CD4-positive, alpha-beta memory T cell (primary cell): ENCODE measurements at regions not wholly inside any gene's neighbourhood (a gene's known extent, or its start where the extent isn't known, plus 50 kb on each side); places are given as distances from the start of the nearest gene placed in this dataset.

Source experiments
- CTCF ChIA-PET: fragments of 350-600 bp; sonication (Branson Sonifier 250); formaldehyde crosslinking; loops from one replicate; lab custom pipeline; 2021; ENCODE audit warnings: inconsistent platforms; ENCODE audit not compliant: partially characterized antibody; lab: Charles Lee
- POLR2A ChIA-PET: fragments of 350-600 bp; sonication (Branson Sonifier 250); formaldehyde crosslinking; loops from one replicate; lab custom pipeline; 2021; ENCODE audit not compliant: partially characterized antibody; lab: Charles Lee
- DNase-seq, 5 donors: peaks; one replicate each; pipeline versions ENCODE4 v3.0.0 to v3.0.0-alpha.2; 2020 to 2022; ENCODE audit warnings: mixed read lengths in 1 of 5
- H3K27ac ChIP-seq: one replicate; pipeline ENCODE4 v1.7.0; 2013; ENCODE audit warnings: low read depth, low read length
- H3K27me3 ChIP-seq: 2 replicates; pipeline ENCODE4 v1.7.0; 2013; ENCODE audit warnings: mild to moderate bottlenecking, low read length, moderate library complexity; ENCODE audit not compliant: insufficient read depth
- H3K36me3 ChIP-seq: 2 replicates; pipeline ENCODE4 v1.7.0; 2013; ENCODE audit warnings: mild to moderate bottlenecking, low read length, moderate library complexity; ENCODE audit not compliant: insufficient read depth
- H3K4me1 ChIP-seq: 2 replicates; pipeline ENCODE4 v1.7.0; 2013; ENCODE audit warnings: mild to moderate bottlenecking, low read length, moderate library complexity; ENCODE audit not compliant: insufficient read depth
- H3K4me3 ChIP-seq, 2 donors: one replicate each; pipeline ENCODE4 v1.7.0; 2013; ENCODE audit warnings: low read length in 2 of 2, mild to moderate bottlenecking in 1 of 2
- H3K9me3 ChIP-seq, 2 donors: one replicate each; pipeline ENCODE4 v1.7.0; 2013; ENCODE audit warnings: low read length in 2 of 2, control low read depth in 1 of 2; ENCODE audit not compliant: control insufficient read depth in 1 of 2
- H3K27ac Mint-ChIP-seq, 7 donors: one replicate each; pipeline ENCODE4 v1.8.0; 2020 to 2021; ENCODE audit warnings: mixed read lengths in 7 of 7, mild to moderate bottlenecking in 6 of 7, inconsistent platforms in 3 of 7, moderate library complexity in 3 of 7
- H3K27me3 Mint-ChIP-seq, 2 donors: one replicate each; pipeline ENCODE4 v1.8.0; 2020 to 2021; ENCODE audit warnings: mixed read lengths in 2 of 2
- H3K36me3 Mint-ChIP-seq, 2 donors: one replicate each; pipeline ENCODE4 v1.8.0; 2020 to 2021; ENCODE audit warnings: mixed read lengths in 2 of 2, inconsistent platforms in 1 of 2, mild to moderate bottlenecking in 1 of 2
- H3K4me1 Mint-ChIP-seq, 4 donors: one replicate each; pipeline ENCODE4 v1.8.0; 2020 to 2021; ENCODE audit warnings: mixed read lengths in 4 of 4, mild to moderate bottlenecking in 1 of 4
- H3K4me3 Mint-ChIP-seq, 8 donors: one replicate each; pipeline ENCODE4 v1.8.0; 2020 to 2021; ENCODE audit warnings: mixed read lengths in 8 of 8, mild to moderate bottlenecking in 7 of 8, moderate library complexity in 6 of 8, inconsistent platforms in 3 of 8
- H3K9me3 Mint-ChIP-seq, 8 donors: one replicate each; pipeline ENCODE4 v1.8.0; 2020 to 2021; ENCODE audit warnings: mixed read lengths in 8 of 8, mild to moderate bottlenecking in 5 of 8, inconsistent platforms in 3 of 8, moderate library complexity in 1 of 8
- intact Hi-C: fragments of 100-400 bp; cut with micrococcal nuclease; formaldehyde crosslinking; loops from one replicate; pipeline ENCODE4 v1.15.1; 2023

DNA sequence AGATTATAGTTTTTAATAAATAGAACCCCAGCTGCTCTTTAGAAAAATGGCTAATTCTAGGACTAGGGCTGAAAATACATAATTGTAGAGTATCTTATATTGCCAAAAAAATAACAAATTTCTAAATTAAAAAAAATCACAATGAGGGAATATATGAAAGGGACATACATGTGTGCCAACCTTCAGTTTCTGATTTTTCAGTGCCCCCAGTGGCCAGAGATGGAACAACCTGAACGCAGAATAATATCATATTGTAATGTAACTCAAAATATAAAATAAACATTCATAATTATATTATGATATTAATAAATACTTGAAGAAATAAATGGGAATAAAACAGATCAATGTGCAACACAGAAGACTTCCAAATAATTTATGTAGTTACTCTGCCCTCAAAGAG, 460.5 kb downstream of the ZNF385D start:
- POLR2A ChIA-PET: no interaction called here
- no peak overlapping the region for H3K27ac ChIP-seq
- no peak for DNase-seq
- no peaks in the 10 kb centered on the region for H3K27me3 ChIP-seq
- no peak overlapping the region for H3K27ac Mint-ChIP-seq
- H3K36me3 Mint-ChIP-seq: no peaks in the 10 kb centered on the region
- no peaks in the 10 kb centered on the region for H3K9me3 ChIP-seq
- no peaks in the 10 kb centered on the region for H3K27me3 Mint-ChIP-seq
- H3K9me3 Mint-ChIP-seq: peaks cover 4 to 13% (median 10%) of the 10 kb centered on the region in 8 donors
- CTCF ChIA-PET: no interaction called here
- no peaks in the 10 kb centered on the region for H3K4me1 Mint-ChIP-seq
- intact Hi-C loops: no loop called here
- no peaks in the 10 kb centered on the region for H3K36me3 ChIP-seq
- no peak overlapping the region for H3K4me3 ChIP-seq
- H3K4me1 ChIP-seq: no peaks in the 10 kb centered on the region
- H3K4me3 Mint-ChIP-seq: no peak overlapping the region

- Histone ChIP-seq H3K27ac (no peak overlapping the region), H3K4me3 (no peak overlapping the region), H3K4me1 (no peaks in the 10 kb centered on the region), H3K9me3 (no peaks in the 10 kb centered on the region), H3K36me3 (no peaks in the 10 kb centered on the region), H3K27me3 (no peaks in the 10 kb centered on the region)
- no peak overlapping the region for H3K27ac Mint-ChIP-seq
- no peaks in the 10 kb centered on the region for H3K36me3 Mint-ChIP-seq
- DNase-seq: no peak
- intact Hi-C loops: no loop called here
- CTCF ChIA-PET: no interaction called here
- H3K4me3 Mint-ChIP-seq: no peak overlapping the region
- peaks cover 3 to 12% (median 5%) of the 10 kb centered on the region in 8 donors for H3K9me3 Mint-ChIP-seq
- POLR2A ChIA-PET: no interaction called here
- H3K27me3 Mint-ChIP-seq: no peaks in the 10 kb centered on the region
- H3K4me1 Mint-ChIP-seq: no peaks in the 10 kb centered on the region
These were observed 476.9 kb downstream of the ZNF385D start for GRCh38 chr3:21274079-21274571.

DNA sequence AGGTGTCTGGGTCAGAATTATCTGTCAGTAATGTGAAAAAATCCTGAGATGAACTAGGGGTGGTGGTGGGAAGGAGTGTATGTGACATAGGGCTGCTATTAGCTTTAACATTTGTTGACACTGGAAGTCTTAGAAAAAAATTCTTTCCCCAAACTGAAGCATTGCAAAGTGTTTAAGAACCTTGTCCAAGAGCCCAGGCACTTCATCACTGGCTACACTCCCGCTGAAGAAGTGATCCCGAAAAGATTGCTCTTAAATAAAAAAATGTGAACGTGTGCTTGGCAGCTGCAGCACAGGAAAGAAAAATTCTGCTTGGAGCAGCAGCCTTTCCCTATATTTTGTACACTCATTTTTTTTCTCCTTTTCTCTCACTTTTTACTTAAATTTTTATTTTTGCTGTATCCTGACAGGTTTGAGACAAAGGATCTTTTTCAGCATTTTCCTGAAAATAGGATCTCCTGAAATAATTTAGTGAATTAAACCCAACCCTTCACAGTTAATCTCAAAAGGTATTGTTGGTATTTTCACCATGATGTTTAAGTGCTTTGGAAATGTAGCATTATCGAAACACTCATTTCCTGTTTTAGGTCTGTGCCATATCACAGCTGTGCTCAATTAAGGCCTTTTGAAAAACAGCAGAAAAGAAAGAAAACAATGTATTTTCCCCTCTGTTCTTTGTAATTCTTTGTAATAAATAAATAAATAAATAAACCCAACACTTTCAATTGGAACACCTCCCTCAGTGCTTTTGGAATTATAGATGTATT, 477.6 kb downstream of the ZNF385D start:
- Mint-ChIP-seq H3K36me3 (no peaks in the 10 kb centered on the region), H3K27ac (no peak overlapping the region), H3K9me3 (peaks cover 3 to 10% (median 5%) of the 10 kb centered on the region in 8 donors), H3K4me1 (no peaks in the 10 kb centered on the region), H3K4me3 (no peak overlapping the region), H3K27me3 (no peaks in the 10 kb centered on the region)
- Histone ChIP-seq H3K27me3 (no peaks in the 10 kb centered on the region), H3K36me3 (no peaks in the 10 kb centered on the region), H3K4me1 (no peaks in the 10 kb centered on the region), H3K9me3 (no peaks in the 10 kb centered on the region), H3K4me3 (no peak overlapping the region), H3K27ac (no peak overlapping the region)
- no peak for DNase-seq
- ChIA-PET POLR2A (no interaction called here), CTCF (no interaction called here)
- intact Hi-C loops: no loop called here

DNA sequence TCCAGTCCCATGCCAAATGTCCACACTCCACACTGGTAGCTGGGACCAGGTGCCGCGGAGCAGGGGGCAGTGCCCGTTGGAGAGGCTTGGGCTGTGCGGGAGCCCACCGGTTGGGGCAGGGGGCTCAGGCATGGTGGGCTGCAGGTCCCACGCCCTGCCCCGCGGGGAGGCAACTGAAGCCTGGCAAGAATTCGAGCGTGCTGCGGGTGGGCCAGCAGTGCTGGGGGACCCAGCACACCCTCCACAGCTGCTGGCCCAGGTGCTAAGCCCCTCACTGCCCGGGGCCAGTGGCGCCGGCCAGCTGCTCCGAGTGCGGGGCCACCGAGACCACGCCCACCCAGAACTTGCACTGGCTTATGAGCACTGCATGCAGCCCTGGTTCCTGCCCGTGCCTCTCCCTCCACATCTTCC, 479.4 kb downstream of the ZNF385D start:
- CTCF ChIA-PET: no interaction called here
- POLR2A ChIA-PET: no interaction called here

DNA sequence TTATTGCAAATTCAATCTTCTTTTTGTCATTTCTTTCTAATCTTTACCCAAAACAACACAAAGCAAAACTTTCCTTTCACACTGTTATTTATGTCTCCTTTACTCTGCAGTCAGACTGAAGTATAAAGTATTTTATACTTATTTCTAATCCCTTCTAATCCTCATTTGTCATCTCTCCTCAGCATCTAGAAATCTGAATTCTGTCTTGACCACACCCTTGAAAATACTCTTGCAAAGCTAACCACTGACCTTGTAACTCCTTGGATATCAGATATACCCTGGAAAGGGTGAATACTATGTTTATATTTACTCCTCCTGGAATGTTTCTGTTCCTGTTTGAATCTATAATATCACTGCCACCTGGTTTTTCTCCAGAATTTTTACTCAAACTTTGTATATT, 481.1 kb downstream of the ZNF385D start:
- no peaks in the 10 kb centered on the region for H3K4me1 ChIP-seq
- intact Hi-C loops: no loop called here
- H3K36me3 ChIP-seq: no peaks in the 10 kb centered on the region
- no peaks in the 10 kb centered on the region for H3K9me3 ChIP-seq
- H3K4me3 ChIP-seq: no peak overlapping the region
- no peaks in the 10 kb centered on the region for H3K27me3 ChIP-seq
- peaks cover 0 to 6% (median 3%) of the 10 kb centered on the region in 8 donors for H3K9me3 Mint-ChIP-seq
- CTCF ChIA-PET: no interaction called here
- H3K4me3 Mint-ChIP-seq: no peak overlapping the region
- no peak for DNase-seq
- no peak overlapping the region for H3K27ac Mint-ChIP-seq
- H3K4me1 Mint-ChIP-seq: no peaks in the 10 kb centered on the region
- no peak overlapping the region for H3K27ac ChIP-seq
- H3K27me3 Mint-ChIP-seq: no peaks in the 10 kb centered on the region
- H3K36me3 Mint-ChIP-seq: no peaks in the 10 kb centered on the region
- POLR2A ChIA-PET: no interaction called here

More for the DNA sequence above, 479.4 kb downstream of the ZNF385D start:
- intact Hi-C loops: no loop called here
- H3K27ac ChIP-seq: no peak overlapping the region
- Mint-ChIP-seq H3K4me1 (no peaks in the 10 kb centered on the region), H3K27ac (no peak overlapping the region), H3K4me3 (no peak overlapping the region), H3K9me3 (peaks cover 3 to 10% (median 6%) of the 10 kb centered on the region in 8 donors), H3K36me3 (no peaks in the 10 kb centered on the region), H3K27me3 (no peaks in the 10 kb centered on the region)
- H3K9me3 ChIP-seq: no peaks in the 10 kb centered on the region
- H3K27me3 ChIP-seq: no peaks in the 10 kb centered on the region
- no peaks in the 10 kb centered on the region for H3K36me3 ChIP-seq
- H3K4me3 ChIP-seq: no peak overlapping the region
- no peak for DNase-seq
- H3K4me1 ChIP-seq: no peaks in the 10 kb centered on the region

- Mint-ChIP-seq H3K27me3 (no peaks in the 10 kb centered on the region), H3K4me1 (no peaks in the 10 kb centered on the region), H3K27ac (no peak overlapping the region), H3K4me3 (no peak overlapping the region), H3K36me3 (no peaks in the 10 kb centered on the region), H3K9me3 (peaks cover 0 to 11% (median 7%) of the 10 kb centered on the region in 8 donors)
- Histone ChIP-seq H3K9me3 (no peaks in the 10 kb centered on the region), H3K27ac (no peak overlapping the region), H3K36me3 (no peaks in the 10 kb centered on the region), H3K4me3 (no peak overlapping the region), H3K27me3 (no peaks in the 10 kb centered on the region), H3K4me1 (no peaks in the 10 kb centered on the region)
- intact Hi-C loops: no loop called here
- CTCF ChIA-PET: no interaction called here
- POLR2A ChIA-PET: no interaction called here
- DNase-seq: no peak
These were observed 490.5 kb downstream of the ZNF385D start for GRCh38 chr3:21260507-21260906.

- Mint-ChIP-seq H3K4me1 (no peaks in the 10 kb centered on the region), H3K27ac (peak overlapping the region in 1 of 7 donors; percentile 9), H3K9me3 (peaks cover 0 to 12% (median 8%) of the 10 kb centered on the region in 8 donors), H3K4me3 (no peak overlapping the region), H3K36me3 (no peaks in the 10 kb centered on the region), H3K27me3 (no peaks in the 10 kb centered on the region)
- no peak for DNase-seq
- no peaks in the 10 kb centered on the region for H3K9me3 ChIP-seq
- CTCF ChIA-PET: no interaction called here
- no peaks in the 10 kb centered on the region for H3K27me3 ChIP-seq
- intact Hi-C loops: no loop called here
- H3K4me1 ChIP-seq: no peaks in the 10 kb centered on the region
- H3K27ac ChIP-seq: no peak overlapping the region
- no peaks in the 10 kb centered on the region for H3K36me3 ChIP-seq
- no peak overlapping the region for H3K4me3 ChIP-seq
- POLR2A ChIA-PET: no interaction called here
These were observed 491.1 kb downstream of the ZNF385D start for GRCh38 chr3:21259896-21260295.
